ENCODE measurements at regions not wholly inside any gene's neighbourhood (a gene's known extent, or its start where the extent isn't known, plus 50 kb on each side); places are given as distances from the start of the nearest gene placed in this dataset.
"Not testable (repeated sequence)": the region's sequence is repeated elsewhere in the genome, so short reads cannot be mapped to it uniquely, and the experiment has no call there.

GRCh38 chr10:34904191-34904590 lies 89.1 kb upstream of the PARD3 start:
- Histone ChIP-seq H3K4me1 (ENCODE audit: insufficient read depth, low read length) (peaks cover 9% of the 10 kb centered on the region), H3K27me3 (ENCODE audit: insufficient read depth, low read length) (no peaks in the 10 kb centered on the region), H3K9me3 (ENCODE audit: low read length) (no peaks in the 10 kb centered on the region), H2AFZ (ENCODE audit: low read depth, low read length) (no peak overlapping the region), H3K4me3 (ENCODE audit: low read length) (no peak overlapping the region), H3K36me3 (ENCODE audit: insufficient read depth, low read length) (no peaks in the 10 kb centered on the region)

- no peaks in the 10 kb centered on the region for H3K36me3 ChIP-seq (ENCODE audit: insufficient read depth, low read length)
- H3K9me3 ChIP-seq (ENCODE audit: low read length): no peaks in the 10 kb centered on the region
- H3K27me3 ChIP-seq (ENCODE audit: insufficient read depth, low read length): no peaks in the 10 kb centered on the region
- H2AFZ ChIP-seq (ENCODE audit: low read depth, low read length): no peak overlapping the region
- H3K4me1 ChIP-seq (ENCODE audit: insufficient read depth, low read length): peaks cover 2% of the 10 kb centered on the region
- no peak overlapping the region for H3K4me3 ChIP-seq (ENCODE audit: low read length)
Measured at GRCh38 chr10:34899161-34899560, 84.1 kb upstream of the PARD3 start.

GRCh38 chr10:34895977-34896376 lies 80.9 kb upstream of the PARD3 start:
- H3K36me3 ChIP-seq (ENCODE audit: insufficient read depth, low read length): no peaks in the 10 kb centered on the region
- H2AFZ ChIP-seq (ENCODE audit: low read depth, low read length): no peak overlapping the region

GRCh38 chr10:34895046-34895445 lies 80.0 kb upstream of the PARD3 start:
- not testable (repeated sequence) for H2AFZ ChIP-seq (ENCODE audit: low read depth, low read length); H3K27me3 ChIP-seq (ENCODE audit: insufficient read depth, low read length); H3K4me3 ChIP-seq (ENCODE audit: low read length); H3K9me3 ChIP-seq (ENCODE audit: low read length); H3K4me1 ChIP-seq (ENCODE audit: insufficient read depth, low read length); H3K36me3 ChIP-seq (ENCODE audit: insufficient read depth, low read length)

More at GRCh38 chr10:34895977-34896376, 80.9 kb upstream of the PARD3 start:
- Histone ChIP-seq H3K9me3 (ENCODE audit: low read length) (no peaks in the 10 kb centered on the region), H3K27me3 (ENCODE audit: insufficient read depth, low read length) (no peaks in the 10 kb centered on the region), H3K4me3 (ENCODE audit: low read length) (no peak overlapping the region), H3K4me1 (ENCODE audit: insufficient read depth, low read length) (peaks cover 4% of the 10 kb centered on the region)

GRCh38 chr10:34892521-34892920 lies 77.4 kb upstream of the PARD3 start:
- H3K27me3 ChIP-seq (ENCODE audit: insufficient read depth, low read length); H3K4me1 ChIP-seq (ENCODE audit: insufficient read depth, low read length); H3K36me3 ChIP-seq (ENCODE audit: insufficient read depth, low read length); H3K9me3 ChIP-seq (ENCODE audit: low read length); H2AFZ ChIP-seq (ENCODE audit: low read depth, low read length); H3K4me3 ChIP-seq (ENCODE audit: low read length): not testable (repeated sequence)

GRCh38 chr10:34890939-34891338 lies 75.8 kb upstream of the PARD3 start:
- Histone ChIP-seq H3K4me1 (ENCODE audit: insufficient read depth, low read length) (peaks cover 4% of the 10 kb centered on the region), H3K9me3 (ENCODE audit: low read length) (no peaks in the 10 kb centered on the region), H2AFZ (ENCODE audit: low read depth, low read length) (no peak overlapping the region), H3K27me3 (ENCODE audit: insufficient read depth, low read length) (no peaks in the 10 kb centered on the region), H3K4me3 (ENCODE audit: low read length) (no peak overlapping the region), H3K36me3 (ENCODE audit: insufficient read depth, low read length) (no peaks in the 10 kb centered on the region)

GRCh38 chr10:34889004-34889869 lies 74.1 kb upstream of the PARD3 start:
- Histone ChIP-seq H3K36me3 (ENCODE audit: insufficient read depth, low read length) (no peaks in the 10 kb centered on the region), H3K4me3 (ENCODE audit: low read length) (no peak overlapping the region), H2AFZ (ENCODE audit: low read depth, low read length) (no peak overlapping the region), H3K4me1 (ENCODE audit: insufficient read depth, low read length) (peaks cover 3% of the 10 kb centered on the region), H3K9me3 (ENCODE audit: low read length) (no peaks in the 10 kb centered on the region), H3K27me3 (ENCODE audit: insufficient read depth, low read length) (no peaks in the 10 kb centered on the region)

GRCh38 chr10:34886906-34887642 lies 72.0 kb upstream of the PARD3 start:
- Histone ChIP-seq H3K36me3 (ENCODE audit: insufficient read depth, low read length) (no peaks in the 10 kb centered on the region), H3K9me3 (ENCODE audit: low read length) (no peaks in the 10 kb centered on the region), H3K4me3 (ENCODE audit: low read length) (no peak overlapping the region)

GRCh38 chr10:34885898-34886297 lies 70.8 kb upstream of the PARD3 start:
- H3K4me3 ChIP-seq (ENCODE audit: low read length): no peak overlapping the region
- no peaks in the 10 kb centered on the region for H3K9me3 ChIP-seq (ENCODE audit: low read length)
- no peak overlapping the region for H2AFZ ChIP-seq (ENCODE audit: low read depth, low read length)
- no peaks in the 10 kb centered on the region for H3K27me3 ChIP-seq (ENCODE audit: insufficient read depth, low read length)
- H3K36me3 ChIP-seq (ENCODE audit: insufficient read depth, low read length): no peaks in the 10 kb centered on the region
- no peaks in the 10 kb centered on the region for H3K4me1 ChIP-seq (ENCODE audit: insufficient read depth, low read length)

More at GRCh38 chr10:34886906-34887642, 72.0 kb upstream of the PARD3 start:
- no peaks in the 10 kb centered on the region for H3K27me3 ChIP-seq (ENCODE audit: insufficient read depth, low read length)
- H3K4me1 ChIP-seq (ENCODE audit: insufficient read depth, low read length): no peaks in the 10 kb centered on the region
- H2AFZ ChIP-seq (ENCODE audit: low read depth, low read length): no peak overlapping the region

- Histone ChIP-seq H2AFZ (ENCODE audit: low read depth, low read length) (no peak overlapping the region), H3K9me3 (ENCODE audit: low read length) (no peaks in the 10 kb centered on the region), H3K4me3 (ENCODE audit: low read length) (no peak overlapping the region), H3K36me3 (ENCODE audit: insufficient read depth, low read length) (no peaks in the 10 kb centered on the region), H3K4me1 (ENCODE audit: insufficient read depth, low read length) (no peaks in the 10 kb centered on the region), H3K27me3 (ENCODE audit: insufficient read depth, low read length) (no peaks in the 10 kb centered on the region)
Measured at GRCh38 chr10:34885011-34885410, 69.9 kb upstream of the PARD3 start.

- no peaks in the 10 kb centered on the region for H3K36me3 ChIP-seq (ENCODE audit: insufficient read depth, low read length)
- no peaks in the 10 kb centered on the region for H3K9me3 ChIP-seq (ENCODE audit: low read length)
- no peak overlapping the region for H2AFZ ChIP-seq (ENCODE audit: low read depth, low read length)
- H3K4me1 ChIP-seq (ENCODE audit: insufficient read depth, low read length): no peaks in the 10 kb centered on the region
- H3K27me3 ChIP-seq (ENCODE audit: insufficient read depth, low read length): no peaks in the 10 kb centered on the region
- no peak overlapping the region for H3K4me3 ChIP-seq (ENCODE audit: low read length)
Measured at GRCh38 chr10:34884272-34884952, 69.3 kb upstream of the PARD3 start.

- no peaks in the 10 kb centered on the region for H3K27me3 ChIP-seq (ENCODE audit: insufficient read depth, low read length)
- H3K36me3 ChIP-seq (ENCODE audit: insufficient read depth, low read length): no peaks in the 10 kb centered on the region
- H3K4me1 ChIP-seq (ENCODE audit: insufficient read depth, low read length): no peaks in the 10 kb centered on the region
- no peaks in the 10 kb centered on the region for H3K9me3 ChIP-seq (ENCODE audit: low read length)
- no peak overlapping the region for H2AFZ ChIP-seq (ENCODE audit: low read depth, low read length)
- H3K4me3 ChIP-seq (ENCODE audit: low read length): no peak overlapping the region
Measured at GRCh38 chr10:34880817-34881216, 65.7 kb upstream of the PARD3 start.

GRCh38 chr10:34878651-34879050 lies 63.6 kb upstream of the PARD3 start:
- H3K9me3 ChIP-seq (ENCODE audit: low read length); H2AFZ ChIP-seq (ENCODE audit: low read depth, low read length); H3K27me3 ChIP-seq (ENCODE audit: insufficient read depth, low read length); H3K4me1 ChIP-seq (ENCODE audit: insufficient read depth, low read length); H3K36me3 ChIP-seq (ENCODE audit: insufficient read depth, low read length); H3K4me3 ChIP-seq (ENCODE audit: low read length): not testable (repeated sequence)
